ENCODE measurements at regions not wholly inside any gene's neighbourhood (a gene's known extent, or its start where the extent isn't known, plus 50 kb on each side); places are given as distances from the start of the nearest gene placed in this dataset.

GRCh38 chr10:36578306-36578705 lies 547.1 kb upstream of the ANKRD30A start:
- WGBS (ENCODE audit: insufficient coverage) = 91% methylated on average over 5 of the region's 5 CpGs
- Histone ChIP-seq H3K4me1 (ENCODE audit: control insufficient read depth, insufficient read depth, low read length) (no peaks in the 10 kb centered on the region), H3K36me3 (ENCODE audit: control insufficient read depth, insufficient read depth, low read length) (no peaks in the 10 kb centered on the region), H3K9me3 (ENCODE audit: control insufficient read depth, insufficient read depth, low read length) (no peaks in the 10 kb centered on the region), H3K4me3 (ENCODE audit: low read length) (no peak overlapping the region), H3K27ac (ENCODE audit: low read length) (no peak overlapping the region), H3K27me3 (ENCODE audit: control insufficient read depth, insufficient read depth, low read length) (no peaks in the 10 kb centered on the region)
- ATAC-seq (no peak), DNase-seq (no peak)
- intact Hi-C loops (cut with micrococcal nuclease) = no loop called here
- H3K4me1 Mint-ChIP-seq = peaks cover 0 to 4% of the 10 kb centered on the region in 2 donors
- H3K27me3 Mint-ChIP-seq (ENCODE audit: low read depth in 2 of 2) = peaks cover 0 to 6% of the 10 kb centered on the region in 2 donors
- H3K9me3 Mint-ChIP-seq = peaks cover 3 to 6% of the 10 kb centered on the region in 2 donors
- H3K27ac Mint-ChIP-seq = no peak overlapping the region
- H3K36me3 Mint-ChIP-seq = no peaks in the 10 kb centered on the region
- no peak for TF ChIP-seq CTCF (IDR thresholded peaks at IDR 0.05)
- H3K4me3 Mint-ChIP-seq = no peak overlapping the region

DNA sequence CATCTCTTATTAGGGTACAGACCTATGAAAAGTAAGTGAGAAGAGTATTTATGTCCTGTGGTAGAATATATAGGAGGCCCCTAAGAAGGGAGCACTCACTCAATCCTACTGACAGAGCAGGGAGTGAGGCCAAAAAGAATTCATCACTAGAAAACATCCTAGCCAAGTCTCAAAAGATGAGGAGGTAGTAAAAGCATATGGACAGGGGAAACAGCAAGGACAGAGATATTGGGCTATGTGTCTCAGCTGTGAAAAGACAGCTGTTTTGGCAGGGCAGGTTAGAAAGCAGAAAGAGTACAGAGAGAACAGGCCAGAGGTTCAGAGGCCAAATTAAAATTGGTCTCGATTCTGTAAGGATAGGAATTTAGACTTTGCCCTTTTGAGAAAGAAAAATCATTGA lies 548.3 kb upstream of the ANKRD30A start:
- no peak for TF ChIP-seq CTCF (IDR thresholded peaks at IDR 0.05)
- H3K36me3 ChIP-seq (ENCODE audit: control insufficient read depth, insufficient read depth, low read length) = no peaks in the 10 kb centered on the region
- DNase-seq (no peak), ATAC-seq (no peak)
- Mint-ChIP-seq H3K36me3 (no peaks in the 10 kb centered on the region), H3K4me1 (peaks cover 0 to 4% of the 10 kb centered on the region in 2 donors), H3K27me3 (ENCODE audit: low read depth in 2 of 2) (peaks cover 0 to 6% of the 10 kb centered on the region in 2 donors), H3K9me3 (peaks cover 3 to 4% of the 10 kb centered on the region in 2 donors), H3K4me3 (no peak overlapping the region), H3K27ac (no peak overlapping the region)
- WGBS (ENCODE audit: insufficient coverage) = 70% methylated on average over 1 of the region's 1 CpG
- no peak overlapping the region for H3K27ac ChIP-seq (ENCODE audit: low read length)
- H3K27me3 ChIP-seq (ENCODE audit: control insufficient read depth, insufficient read depth, low read length) = no peaks in the 10 kb centered on the region
- no peaks in the 10 kb centered on the region for H3K4me1 ChIP-seq (ENCODE audit: control insufficient read depth, insufficient read depth, low read length)
- intact Hi-C loops (cut with micrococcal nuclease) = no loop called here
- H3K9me3 ChIP-seq (ENCODE audit: control insufficient read depth, insufficient read depth, low read length) = no peaks in the 10 kb centered on the region
- no peak overlapping the region for H3K4me3 ChIP-seq (ENCODE audit: low read length)

- ATAC-seq = no peak
- Mint-ChIP-seq H3K27ac (no peak overlapping the region), H3K4me1 (no peaks in the 10 kb centered on the region), H3K27me3 (ENCODE audit: low read depth in 2 of 2) (no peaks in the 10 kb centered on the region), H3K4me3 (no peak overlapping the region), H3K36me3 (no peaks in the 10 kb centered on the region), H3K9me3 (peaks cover 0 to 3% of the 10 kb centered on the region in 2 donors)
- no peaks in the 10 kb centered on the region for H3K9me3 ChIP-seq (ENCODE audit: control insufficient read depth, insufficient read depth, low read length)
- intact Hi-C loops (cut with micrococcal nuclease) = no loop called here
- H3K27me3 ChIP-seq (ENCODE audit: control insufficient read depth, insufficient read depth, low read length) = no peaks in the 10 kb centered on the region
- DNase-seq = no peak
- H3K36me3 ChIP-seq (ENCODE audit: control insufficient read depth, insufficient read depth, low read length) = no peaks in the 10 kb centered on the region
- no peak for TF ChIP-seq CTCF (IDR thresholded peaks at IDR 0.05)
- H3K4me3 ChIP-seq (ENCODE audit: low read length) = no peak overlapping the region
- H3K4me1 ChIP-seq (ENCODE audit: control insufficient read depth, insufficient read depth, low read length) = no peaks in the 10 kb centered on the region
- H3K27ac ChIP-seq (ENCODE audit: low read length) = no peak overlapping the region
Observed at GRCh38 chr10:36574207-36574606, 551.2 kb upstream of the ANKRD30A start.

DNA sequence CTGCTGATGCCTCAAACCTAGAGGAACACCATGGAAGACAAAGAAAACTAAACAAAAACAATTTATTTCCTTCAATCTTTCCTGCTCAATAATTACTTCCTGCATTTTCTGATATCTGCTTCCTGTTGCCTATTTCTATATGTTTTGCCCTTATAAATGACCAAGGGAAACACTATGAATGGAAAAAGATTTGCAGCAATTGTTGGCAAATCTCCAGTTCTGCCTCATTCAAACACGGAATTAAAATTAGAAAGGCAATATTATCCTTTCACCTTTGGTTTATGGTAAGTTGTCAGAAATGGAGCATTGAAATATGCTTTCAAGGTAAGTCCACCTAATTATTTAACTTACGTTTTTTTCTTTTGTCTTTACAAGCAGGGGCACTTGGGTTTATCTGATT lies 552.2 kb upstream of the ANKRD30A start:
- H3K4me3 Mint-ChIP-seq = no peak overlapping the region
- no peak overlapping the region for H3K27ac Mint-ChIP-seq
- H3K27me3 Mint-ChIP-seq (ENCODE audit: low read depth in 2 of 2) = no peaks in the 10 kb centered on the region
- H3K36me3 Mint-ChIP-seq = no peaks in the 10 kb centered on the region
- Histone ChIP-seq H3K4me1 (ENCODE audit: control insufficient read depth, insufficient read depth, low read length) (no peaks in the 10 kb centered on the region), H3K9me3 (ENCODE audit: control insufficient read depth, insufficient read depth, low read length) (no peaks in the 10 kb centered on the region), H3K27me3 (ENCODE audit: control insufficient read depth, insufficient read depth, low read length) (no peaks in the 10 kb centered on the region), H3K27ac (ENCODE audit: low read length) (no peak overlapping the region), H3K4me3 (ENCODE audit: low read length) (no peak overlapping the region), H3K36me3 (ENCODE audit: control insufficient read depth, insufficient read depth, low read length) (no peaks in the 10 kb centered on the region)
- H3K9me3 Mint-ChIP-seq = peaks cover 0 to 3% of the 10 kb centered on the region in 2 donors
- intact Hi-C loops (cut with micrococcal nuclease) = no loop called here
- ATAC-seq (no peak), DNase-seq (no peak)
- H3K4me1 Mint-ChIP-seq = no peaks in the 10 kb centered on the region
- WGBS (ENCODE audit: insufficient coverage) = 64% methylated on average over 1 of the region's 2 CpGs
- no peak for TF ChIP-seq CTCF (IDR thresholded peaks at IDR 0.05)

Data from natural killer cell (primary cell).